NT2/D1 (cell line): ENCODE measurements at regions not wholly inside any gene's neighbourhood (a gene's known extent, or its start where the extent isn't known, plus 50 kb on each side); places are given as distances from the start of the nearest gene placed in this dataset.

Experiments used
- SUZ12 ChIP-seq: IDR thresholded peaks from 2 replicates; pipeline ENCODE4 v1.6.1; 2011; ENCODE audit not compliant: insufficient read length, insufficient read depth; ENCODE audit errors: extremely low read depth
- YY1 ChIP-seq: IDR thresholded peaks from 2 replicates; pipeline ENCODE4 v1.6.1; 2011; ENCODE audit not compliant: insufficient read length, insufficient read depth
- ZNF274 ChIP-seq: IDR thresholded peaks from 2 replicates; pipeline ENCODE4 v1.6.1; 2011; ENCODE audit warnings: mild to moderate bottlenecking, low read depth, low read length

DNA sequence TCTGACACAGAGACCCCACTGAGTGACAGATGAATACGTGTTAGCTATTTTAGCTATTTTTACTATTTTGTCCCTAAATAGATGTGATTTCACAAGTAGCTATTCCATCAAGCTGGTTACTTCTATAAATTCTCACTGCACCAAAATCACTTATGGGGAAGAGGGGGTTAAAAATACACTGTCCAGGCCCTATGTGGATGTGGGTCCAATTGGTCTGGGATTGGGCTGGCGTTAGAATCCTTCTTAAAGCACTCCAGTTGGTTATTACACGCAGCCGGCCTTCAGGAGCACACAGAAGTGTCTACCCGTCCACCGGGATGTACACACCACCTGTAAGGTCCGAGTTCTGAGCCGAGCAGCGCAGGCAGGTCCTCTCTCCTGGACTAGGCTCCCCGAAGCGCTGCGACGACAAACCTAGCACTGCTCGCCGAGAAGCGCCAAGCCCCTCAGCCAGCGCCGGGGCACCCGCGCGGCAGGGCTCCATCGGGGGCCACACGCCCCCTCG, 222.3 kb upstream of the MKLN1 start:
- TF ChIP-seq YY1 (no peak), SUZ12 (no peak), ZNF274 (no peak)
